ENCODE measurements at regions not wholly inside any gene's neighbourhood (a gene's known extent, or its start where the extent isn't known, plus 50 kb on each side); places are given as distances from the start of the nearest gene placed in this dataset.

DNA sequence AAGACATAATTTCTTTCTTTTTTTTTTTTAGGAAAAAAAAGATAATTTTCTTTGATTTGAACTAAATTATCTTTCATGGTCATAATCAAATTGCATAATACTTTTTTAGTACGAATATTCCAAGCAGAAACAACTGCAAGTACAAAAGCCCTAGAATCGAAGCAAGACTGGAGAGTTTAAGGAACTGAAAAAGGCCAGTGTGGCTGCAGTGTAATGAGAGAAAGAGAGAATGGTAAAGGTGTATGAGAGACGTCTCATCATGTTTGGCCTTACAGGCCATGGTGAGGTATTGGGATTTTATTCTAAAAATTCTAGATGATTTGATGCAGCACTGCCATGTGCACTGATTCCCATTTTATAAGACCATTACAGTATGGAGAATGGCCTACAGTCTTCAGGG, 180.9 kb downstream of the SUCNR1 start:
- H3K4me1 ChIP-seq (ENCODE audit: insufficient read depth, low read length): peaks cover 14% of the 10 kb centered on the region
- no peak overlapping the region for H3K27ac ChIP-seq (ENCODE audit: low read depth, low read length)
- no peak for DNase-seq (ENCODE audit: insufficient read length, low spot score, missing footprints)
- H3K9me3 ChIP-seq (ENCODE audit: low read depth, low read length): no peaks in the 10 kb centered on the region
- no peak overlapping the region for H3K4me2 ChIP-seq (ENCODE audit: insufficient read depth, low read length)
- H4K20me1 ChIP-seq (ENCODE audit: insufficient read depth, low read length): no peaks in the 10 kb centered on the region
- H3K27me3 ChIP-seq (ENCODE audit: insufficient read depth, low read length): no peaks in the 10 kb centered on the region
- no peak overlapping the region for H3K4me3 ChIP-seq (ENCODE audit: insufficient read depth, low read length)
- no peak overlapping the region for H2AFZ ChIP-seq (ENCODE audit: low read length)
- H3K36me3 ChIP-seq (ENCODE audit: insufficient read depth, low read length): no peaks in the 10 kb centered on the region
- TF ChIP-seq, protein P1, sequence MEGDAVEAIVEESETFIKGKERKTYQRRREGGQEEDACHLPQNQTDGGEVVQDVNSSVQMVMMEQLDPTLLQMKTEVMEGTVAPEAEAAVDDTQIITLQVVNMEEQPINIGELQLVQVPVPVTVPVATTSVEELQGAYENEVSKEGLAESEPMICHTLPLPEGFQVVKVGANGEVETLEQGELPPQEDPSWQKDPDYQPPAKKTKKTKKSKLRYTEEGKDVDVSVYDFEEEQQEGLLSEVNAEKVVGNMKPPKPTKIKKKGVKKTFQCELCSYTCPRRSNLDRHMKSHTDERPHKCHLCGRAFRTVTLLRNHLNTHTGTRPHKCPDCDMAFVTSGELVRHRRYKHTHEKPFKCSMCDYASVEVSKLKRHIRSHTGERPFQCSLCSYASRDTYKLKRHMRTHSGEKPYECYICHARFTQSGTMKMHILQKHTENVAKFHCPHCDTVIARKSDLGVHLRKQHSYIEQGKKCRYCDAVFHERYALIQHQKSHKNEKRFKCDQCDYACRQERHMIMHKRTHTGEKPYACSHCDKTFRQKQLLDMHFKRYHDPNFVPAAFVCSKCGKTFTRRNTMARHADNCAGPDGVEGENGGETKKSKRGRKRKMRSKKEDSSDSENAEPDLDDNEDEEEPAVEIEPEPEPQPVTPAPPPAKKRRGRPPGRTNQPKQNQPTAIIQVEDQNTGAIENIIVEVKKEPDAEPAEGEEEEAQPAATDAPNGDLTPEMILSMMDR (IDR thresholded peaks at IDR 0.05; ENCODE audit: extremely low read depth, low read depth, low read length): no peak
- H3K79me2 ChIP-seq (ENCODE audit: insufficient read depth, low read length): no peaks in the 10 kb centered on the region

DNA sequence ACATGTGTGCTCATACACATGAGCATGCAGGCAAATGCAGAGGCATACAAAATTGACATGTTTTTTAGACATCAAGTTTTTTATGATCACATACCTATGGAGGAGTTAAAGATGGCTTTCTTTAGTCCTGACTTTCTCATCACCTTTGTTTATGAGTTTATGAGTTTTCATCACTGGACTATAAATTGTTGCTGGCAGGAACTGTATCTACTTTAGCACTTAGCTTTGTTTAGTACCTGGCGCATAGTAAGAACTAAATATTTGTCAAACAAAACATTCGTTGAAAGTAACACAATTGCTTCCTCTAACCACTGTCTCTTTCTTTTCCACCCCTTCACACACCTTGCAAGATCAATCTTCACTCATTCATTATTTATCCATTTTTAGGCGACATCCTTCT, 182.6 kb downstream of the SUCNR1 start:
- H3K4me1 ChIP-seq (ENCODE audit: insufficient read depth, low read length): peaks cover 14% of the 10 kb centered on the region
- H3K9me3 ChIP-seq (ENCODE audit: low read depth, low read length): no peaks in the 10 kb centered on the region
- H3K36me3 ChIP-seq (ENCODE audit: insufficient read depth, low read length): no peaks in the 10 kb centered on the region
- no peaks in the 10 kb centered on the region for H3K79me2 ChIP-seq (ENCODE audit: insufficient read depth, low read length)
- TF ChIP-seq, protein P1 (IDR thresholded peaks at IDR 0.05; ENCODE audit: extremely low read depth, low read depth, low read length): no peak
- no peak overlapping the region for H3K27ac ChIP-seq (ENCODE audit: low read depth, low read length)
- H4K20me1 ChIP-seq (ENCODE audit: insufficient read depth, low read length): no peaks in the 10 kb centered on the region
- H2AFZ ChIP-seq (ENCODE audit: low read length): no peak overlapping the region
- DNase-seq (ENCODE audit: insufficient read length, low spot score, missing footprints): no peak
- H3K4me3 ChIP-seq (ENCODE audit: insufficient read depth, low read length): no peak overlapping the region
- H3K27me3 ChIP-seq (ENCODE audit: insufficient read depth, low read length): no peaks in the 10 kb centered on the region
- no peak overlapping the region for H3K4me2 ChIP-seq (ENCODE audit: insufficient read depth, low read length)

DNA sequence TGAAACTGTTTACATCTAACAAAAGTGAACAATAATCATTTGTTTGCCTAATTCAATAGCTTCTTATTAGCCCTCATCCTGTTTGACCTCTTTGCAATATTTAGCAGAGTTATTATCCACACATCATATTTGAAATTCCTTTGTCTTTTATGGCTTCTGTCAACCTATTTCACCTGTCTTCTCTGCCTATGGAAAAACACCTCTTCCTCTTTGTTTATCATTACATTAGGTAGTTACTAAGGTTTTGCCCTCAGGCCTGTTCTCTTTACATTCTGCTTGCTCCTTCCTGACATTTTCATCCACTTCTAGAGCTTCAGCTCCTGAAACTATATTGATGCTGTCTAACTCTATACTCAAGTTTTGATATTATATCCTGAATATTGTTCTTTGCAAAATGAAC, 183.0 kb downstream of the SUCNR1 start:
- Histone ChIP-seq H3K9me3 (ENCODE audit: low read depth, low read length) (no peaks in the 10 kb centered on the region), H3K27me3 (ENCODE audit: insufficient read depth, low read length) (no peaks in the 10 kb centered on the region), H3K79me2 (ENCODE audit: insufficient read depth, low read length) (no peaks in the 10 kb centered on the region), H4K20me1 (ENCODE audit: insufficient read depth, low read length) (no peaks in the 10 kb centered on the region), H3K36me3 (ENCODE audit: insufficient read depth, low read length) (no peaks in the 10 kb centered on the region), H3K4me1 (ENCODE audit: insufficient read depth, low read length) (peaks cover 11% of the 10 kb centered on the region), H3K27ac (ENCODE audit: low read depth, low read length) (no peak overlapping the region), H3K4me3 (ENCODE audit: insufficient read depth, low read length) (no peak overlapping the region), H2AFZ (ENCODE audit: low read length) (no peak overlapping the region), H3K4me2 (ENCODE audit: insufficient read depth, low read length) (no peak overlapping the region)
- TF ChIP-seq, protein P1 (IDR thresholded peaks at IDR 0.05; ENCODE audit: extremely low read depth, low read depth, low read length): no peak
- no peak for DNase-seq (ENCODE audit: insufficient read length, low spot score, missing footprints)

DNA sequence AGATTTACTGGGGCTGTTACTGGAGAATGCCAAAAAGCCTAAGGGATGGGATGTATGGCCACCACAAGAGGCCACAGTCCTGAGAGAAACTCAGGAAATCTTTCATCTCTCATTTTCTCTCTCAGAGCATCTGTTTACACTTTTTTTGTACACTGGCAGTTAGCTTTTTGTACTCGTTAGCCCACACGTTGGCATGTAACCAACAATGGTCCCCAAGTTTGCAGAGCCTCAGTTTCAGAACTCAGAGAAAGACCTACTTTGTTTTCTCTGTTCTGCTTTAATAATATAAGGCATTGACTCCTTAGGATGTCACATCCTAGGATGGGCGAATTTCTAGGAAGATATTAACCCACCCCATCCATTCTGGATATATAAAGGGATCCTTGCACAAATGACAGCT, 183.5 kb downstream of the SUCNR1 start:
- no peak for DNase-seq (ENCODE audit: insufficient read length, low spot score, missing footprints)
- Histone ChIP-seq H3K4me3 (ENCODE audit: insufficient read depth, low read length) (no peak overlapping the region), H3K4me2 (ENCODE audit: insufficient read depth, low read length) (no peak overlapping the region), H3K9me3 (ENCODE audit: low read depth, low read length) (no peaks in the 10 kb centered on the region), H4K20me1 (ENCODE audit: insufficient read depth, low read length) (no peaks in the 10 kb centered on the region), H3K79me2 (ENCODE audit: insufficient read depth, low read length) (no peaks in the 10 kb centered on the region), H3K36me3 (ENCODE audit: insufficient read depth, low read length) (no peaks in the 10 kb centered on the region), H3K27ac (ENCODE audit: low read depth, low read length) (no peak overlapping the region), H3K27me3 (ENCODE audit: insufficient read depth, low read length) (no peaks in the 10 kb centered on the region), H3K4me1 (ENCODE audit: insufficient read depth, low read length) (peaks cover 6% of the 10 kb centered on the region), H2AFZ (ENCODE audit: low read length) (no peak overlapping the region)
- TF ChIP-seq, protein P1 (IDR thresholded peaks at IDR 0.05; ENCODE audit: extremely low read depth, low read depth, low read length): no peak
